ENCODE measurements at regions not wholly inside any gene's neighbourhood (a gene's known extent, or its start where the extent isn't known, plus 50 kb on each side); places are given as distances from the start of the nearest gene placed in this dataset.

GRCh38 chr12:124622331-124622730, 54.9 kb upstream of the NCOR2 start:
- H3K4me1 Mint-ChIP-seq: peaks cover 10% of the 10 kb centered on the region
- CTCF ChIA-PET: no interaction called here
- POLR2A ChIA-PET: no interaction called here
- ATAC-seq (no peak), DNase-seq (ENCODE audit: low spot score) (no peak)
- peak; percentile 80 for TF ChIP-seq GTF2I (CRISPR knock-in tag; conservative IDR thresholded peaks at IDR 0.05)
- TF ChIP-seq CDX4 (CRISPR knock-in tag; IDR thresholded peaks at IDR 0.05; ENCODE audit: borderline replicate concordance): no peak
- no peak overlapping the region for H3K4me3 Mint-ChIP-seq
- H3K27ac Mint-ChIP-seq: no peak overlapping the region
- peaks cover 5% of the 10 kb centered on the region; the same call in 1 of the 2 replicates for H3K36me3 Mint-ChIP-seq
- H3K9me3 Mint-ChIP-seq: peaks cover 6% of the 10 kb centered on the region
- H3K27me3 Mint-ChIP-seq (ENCODE audit: low read depth): no peaks in the 10 kb centered on the region; the same call in 1 of the 2 replicates

DNA sequence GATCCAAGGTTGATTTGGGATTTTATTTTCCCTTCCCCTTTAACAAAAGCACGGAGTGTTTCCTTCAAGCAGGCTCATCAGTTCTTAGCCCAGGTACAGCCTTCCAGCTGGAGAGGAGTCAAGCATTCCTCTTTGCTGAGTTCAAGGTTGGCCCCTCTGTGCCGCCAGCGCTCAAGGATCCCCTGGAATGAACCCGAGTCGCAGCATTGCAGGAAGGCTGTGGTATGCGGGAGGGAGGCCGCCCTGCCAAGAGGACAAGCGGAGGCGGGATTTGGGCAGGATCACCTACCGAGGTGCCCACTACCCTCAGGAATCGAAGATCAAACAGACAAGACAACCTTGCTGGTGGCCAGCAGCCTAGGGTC, 53.9 kb upstream of the NCOR2 start:
- Mint-ChIP-seq H3K36me3 (peaks cover 5% of the 10 kb centered on the region; the same call in 1 of the 2 replicates), H3K4me3 (no peak overlapping the region), H3K27me3 (ENCODE audit: low read depth) (no peaks in the 10 kb centered on the region; the same call in 1 of the 2 replicates), H3K27ac (no peak overlapping the region), H3K9me3 (peaks cover 6% of the 10 kb centered on the region), H3K4me1 (peaks cover 8% of the 10 kb centered on the region)
- DNase-seq (ENCODE audit: low spot score) (peak; percentile 38), ATAC-seq (peak; percentile 64)
- POLR2A ChIA-PET: no interaction called here
- CTCF ChIA-PET: no interaction called here
- TF ChIP-seq E2F5 (CRISPR knock-in tag; IDR thresholded peaks at IDR 0.05) (no peak), ZNF138 (CRISPR knock-in tag; conservative IDR thresholded peaks at IDR 0.05) (no peak), ELF4 (CRISPR knock-in tag; IDR thresholded peaks at IDR 0.05; ENCODE audit: low read depth) (no peak), ESRRA (CRISPR knock-in tag; IDR thresholded peaks at IDR 0.05; ENCODE audit: borderline replicate concordance) (no peak), OVOL2 (CRISPR knock-in tag; IDR thresholded peaks at IDR 0.05; ENCODE audit: borderline replicate concordance) (no peak), EMX1 (CRISPR knock-in tag; IDR thresholded peaks at IDR 0.05) (no peak), SMAD4 (CRISPR knock-in tag; IDR thresholded peaks at IDR 0.05) (no peak), AFF4 (CRISPR knock-in tag; IDR thresholded peaks at IDR 0.05; ENCODE audit: borderline replicate concordance) (no peak), CDX4 (CRISPR knock-in tag; IDR thresholded peaks at IDR 0.05; ENCODE audit: borderline replicate concordance) (no peak), JUN (CRISPR knock-in tag; IDR thresholded peaks at IDR 0.05) (no peak), STAT6 (CRISPR knock-in tag; conservative IDR thresholded peaks at IDR 0.05; ENCODE audit: low read depth) (no peak), USF1 (CRISPR knock-in tag; IDR thresholded peaks at IDR 0.05) (no peak), SMAD3 (CRISPR knock-in tag; IDR thresholded peaks at IDR 0.05; ENCODE audit: borderline replicate concordance) (no peak), RORB (CRISPR knock-in tag; IDR thresholded peaks at IDR 0.05) (no peak), PREB (CRISPR knock-in tag; IDR thresholded peaks at IDR 0.05; ENCODE audit: borderline replicate concordance) (no peak), USF2 (CRISPR knock-in tag; IDR thresholded peaks at IDR 0.05) (no peak), ZNF396 (CRISPR knock-in tag; IDR thresholded peaks at IDR 0.05; ENCODE audit: borderline replicate concordance) (no peak), TCF7 (CRISPR knock-in tag; IDR thresholded peaks at IDR 0.05; ENCODE audit: low read depth) (no peak)

Data from WTC11 (cell line).